Bone marrow (tissue), 2 donors: ENCODE measurements at regions not wholly inside any gene's neighbourhood (a gene's known extent, or its start where the extent isn't known, plus 50 kb on each side); places are given as distances from the start of the nearest gene placed in this dataset.
"Not testable (repeated sequence)": the region's sequence is repeated elsewhere in the genome, so short reads cannot be mapped to it uniquely, and the experiment has no call there.

ENCODE experiments used
- DNase-seq, 2 donors: peaks; one replicate each; lab custom pipeline; 2025; lab: John Stamatoyannopoulos, UW

- no peak for DNase-seq
Measured at GRCh38 chr12:94916663-94917062, 86.8 kb downstream of the NDUFA12 start.

GRCh38 chr12:94909663-94910062, 93.8 kb downstream of the NDUFA12 start:
- no peak for DNase-seq

- not testable (repeated sequence) for DNase-seq
Measured at GRCh38 chr12:94905749-94906148, 97.7 kb downstream of the NDUFA12 start.

- DNase-seq: no peak
Measured at GRCh38 chr12:94900496-94900895, 103.0 kb downstream of the NDUFA12 start.

- DNase-seq: no peak
Measured at GRCh38 chr12:94898388-94898787, 105.1 kb downstream of the NDUFA12 start.

- DNase-seq: no peak
Measured at GRCh38 chr12:94892544-94893267, 110.8 kb downstream of the NDUFA12 start.

- DNase-seq: no peak
Measured at GRCh38 chr12:94889445-94890210, 113.9 kb downstream of the NDUFA12 start.

- DNase-seq: no peak
Measured at GRCh38 chr12:94879542-94879941, 124.0 kb downstream of the NDUFA12 start.

- DNase-seq: peak in 1 of 2 donors; percentile 8
Measured at GRCh38 chr12:94875525-94875924, 128.0 kb downstream of the NDUFA12 start.

GRCh38 chr12:94874518-94875302, 128.8 kb downstream of the NDUFA12 start:
- no peak for DNase-seq

- DNase-seq: no peak
Measured at GRCh38 chr12:94873734-94874517, 129.6 kb downstream of the NDUFA12 start.

- no peak for DNase-seq
Measured at GRCh38 chr12:94872971-94873733, 130.3 kb downstream of the NDUFA12 start.

- DNase-seq: no peak
Measured at GRCh38 chr12:94872671-94872970, 130.9 kb downstream of the NDUFA12 start.

- DNase-seq: no peak
Measured at GRCh38 chr12:94872007-94872653, 131.4 kb downstream of the NDUFA12 start.

- no peak for DNase-seq
Measured at GRCh38 chr12:94870511-94870910, 133.0 kb downstream of the NDUFA12 start.

- no peak for DNase-seq
Measured at GRCh38 chr12:94868161-94868560, 135.3 kb downstream of the NDUFA12 start.

GRCh38 chr12:94867066-94867855, 136.2 kb downstream of the NDUFA12 start:
- no peak for DNase-seq

GRCh38 chr12:94864987-94865386, 138.5 kb downstream of the NDUFA12 start:
- DNase-seq: no peak

- no peak for DNase-seq
Measured at GRCh38 chr12:94863321-94864035, 140.0 kb downstream of the NDUFA12 start.
